ENCODE measurements at regions not wholly inside any gene's neighbourhood (a gene's known extent, or its start where the extent isn't known, plus 50 kb on each side); places are given as distances from the start of the nearest gene placed in this dataset.

DNA sequence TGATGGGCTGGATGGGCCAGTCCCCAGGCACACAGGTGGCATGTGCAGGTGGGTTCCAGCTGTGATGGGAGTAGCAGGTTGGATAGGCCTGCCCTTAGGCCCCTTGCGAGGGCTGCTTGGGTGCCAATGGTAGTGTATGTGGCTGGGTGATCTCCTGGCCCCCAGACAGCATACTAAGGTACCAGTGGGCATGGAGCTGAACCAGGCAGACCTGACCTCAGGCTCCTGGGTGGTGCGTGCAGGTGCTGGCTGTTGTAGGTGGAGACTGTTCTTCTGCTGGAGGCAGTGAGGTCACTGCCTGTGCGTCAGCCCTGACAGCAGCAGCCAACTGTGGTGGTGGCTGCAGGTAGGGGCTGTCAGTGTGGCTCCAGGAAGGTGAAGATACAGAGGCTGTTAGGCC lies 384.7 kb downstream of the ANKRD7 start:
- Histone ChIP-seq H3K4me1 (ENCODE audit: control insufficient read depth, insufficient read depth, low read length) (no peaks in the 10 kb centered on the region), H3K9me3 (ENCODE audit: control insufficient read depth, low read depth, low read length) (no peaks in the 10 kb centered on the region), H3K27me3 (ENCODE audit: control insufficient read depth, insufficient read depth, low read length) (no peaks in the 10 kb centered on the region), H3K27ac (ENCODE audit: low read length) (no peak overlapping the region), H3K4me3 (ENCODE audit: low read length) (no peak overlapping the region), H3K36me3 (ENCODE audit: control insufficient read depth, insufficient read depth, low read length) (no peaks in the 10 kb centered on the region)
- no peak for DNase-seq
- no CpG with 5 or more reads among the region's 3 CpGs for WGBS (ENCODE audit: insufficient coverage, low lambda C conversion rate)

DNA sequence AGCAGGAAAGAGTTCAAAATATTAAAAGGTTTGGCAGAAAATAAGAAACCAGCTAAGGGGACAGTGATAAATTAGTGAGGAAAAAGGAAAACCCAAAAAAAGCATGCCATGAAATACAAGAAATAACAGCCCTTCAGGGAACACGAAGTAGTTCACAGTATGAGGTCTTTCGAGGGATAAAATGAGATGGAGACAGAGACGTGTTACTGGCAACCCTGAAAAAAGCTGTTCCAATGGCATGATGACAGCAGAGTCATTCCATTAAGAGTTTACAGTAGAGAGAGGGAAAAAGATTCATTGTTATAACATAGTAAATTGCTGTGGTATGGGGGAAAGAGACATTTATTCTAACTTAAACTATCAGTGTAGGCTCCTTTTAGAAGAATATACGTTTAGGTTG lies 391.2 kb downstream of the ANKRD7 start:
- H3K4me3 ChIP-seq (ENCODE audit: low read length), result no peak overlapping the region
- H3K27ac ChIP-seq (ENCODE audit: low read length), result no peak overlapping the region
- no peaks in the 10 kb centered on the region for H3K36me3 ChIP-seq (ENCODE audit: control insufficient read depth, insufficient read depth, low read length)
- no peaks in the 10 kb centered on the region for H3K4me1 ChIP-seq (ENCODE audit: control insufficient read depth, insufficient read depth, low read length)
- DNase-seq, result no peak
- H3K9me3 ChIP-seq (ENCODE audit: control insufficient read depth, low read depth, low read length), result no peaks in the 10 kb centered on the region
- no CpG with 5 or more reads among the region's 4 CpGs for WGBS (ENCODE audit: insufficient coverage, low lambda C conversion rate)
- H3K27me3 ChIP-seq (ENCODE audit: control insufficient read depth, insufficient read depth, low read length), result no peaks in the 10 kb centered on the region

DNA sequence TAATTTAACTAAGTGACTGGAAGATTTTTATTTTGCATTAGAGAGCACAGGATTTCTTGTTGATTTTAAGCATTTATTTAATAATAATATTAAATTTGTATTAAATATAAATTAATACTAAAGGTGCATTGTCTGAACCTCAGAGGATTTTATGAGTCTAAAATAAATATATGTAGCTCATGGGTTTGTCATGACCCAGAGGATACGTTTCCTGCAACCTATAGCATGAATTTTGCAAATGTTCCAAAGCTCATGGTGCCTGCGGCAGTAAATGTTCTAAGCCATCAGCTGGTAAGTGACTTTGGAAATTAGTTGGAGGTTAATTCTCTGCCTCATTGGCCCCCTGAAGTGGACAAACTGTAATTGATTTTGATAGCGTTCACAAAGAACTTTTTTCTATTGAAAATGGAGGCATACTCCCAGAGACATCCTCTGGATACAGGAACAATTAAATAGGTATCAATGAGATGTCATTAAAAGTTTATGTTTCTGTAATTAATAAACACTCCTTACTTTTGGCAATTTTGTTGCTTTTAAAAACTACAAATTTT lies 397.4 kb downstream of the ANKRD7 start:
- H3K4me1 ChIP-seq (ENCODE audit: control insufficient read depth, insufficient read depth, low read length), result no peaks in the 10 kb centered on the region
- WGBS (ENCODE audit: insufficient coverage, low lambda C conversion rate), result 100% methylated on average over 1 of the region's 3 CpGs

DNA sequence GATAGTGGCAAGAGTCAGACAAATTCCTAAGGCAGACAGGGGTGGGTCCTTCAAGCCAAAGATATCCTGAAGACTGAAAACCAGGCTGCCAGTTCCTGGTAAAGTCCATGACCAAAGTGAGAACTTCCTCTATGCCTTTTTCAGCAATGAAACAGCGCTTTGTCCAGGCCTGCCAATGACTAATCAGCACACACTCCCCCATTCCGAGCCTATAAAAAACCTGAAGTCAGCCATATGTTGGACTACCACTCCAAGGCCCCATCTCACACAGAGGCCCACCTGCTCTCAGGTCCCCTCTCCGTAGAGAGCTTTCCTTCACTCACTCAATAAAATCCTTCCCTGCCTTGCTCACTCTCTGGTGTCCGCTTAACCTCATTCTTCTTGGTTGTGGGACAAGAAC lies 402.2 kb downstream of the ANKRD7 start:
- WGBS (ENCODE audit: insufficient coverage, low lambda C conversion rate), result no CpG with 5 or more reads among the region's 4 CpGs
- H3K36me3 ChIP-seq (ENCODE audit: control insufficient read depth, insufficient read depth, low read length), result no peaks in the 10 kb centered on the region
- no peaks in the 10 kb centered on the region for H3K27me3 ChIP-seq (ENCODE audit: control insufficient read depth, insufficient read depth, low read length)
- no peaks in the 10 kb centered on the region for H3K4me1 ChIP-seq (ENCODE audit: control insufficient read depth, insufficient read depth, low read length)
- peaks cover 2% of the 10 kb centered on the region for H3K9me3 ChIP-seq (ENCODE audit: control insufficient read depth, low read depth, low read length)
- H3K4me3 ChIP-seq (ENCODE audit: low read length), result no peak overlapping the region
- DNase-seq, result no peak
- H3K27ac ChIP-seq (ENCODE audit: low read length), result no peak overlapping the region

More for the DNA sequence above, 397.4 kb downstream of the ANKRD7 start:
- H3K9me3 ChIP-seq (ENCODE audit: control insufficient read depth, low read depth, low read length), result no peaks in the 10 kb centered on the region
- no peaks in the 10 kb centered on the region for H3K27me3 ChIP-seq (ENCODE audit: control insufficient read depth, insufficient read depth, low read length)
- H3K36me3 ChIP-seq (ENCODE audit: control insufficient read depth, insufficient read depth, low read length), result no peaks in the 10 kb centered on the region
- DNase-seq, result no peak
- H3K4me3 ChIP-seq (ENCODE audit: low read length), result no peak overlapping the region
- H3K27ac ChIP-seq (ENCODE audit: low read length), result no peak overlapping the region

DNA sequence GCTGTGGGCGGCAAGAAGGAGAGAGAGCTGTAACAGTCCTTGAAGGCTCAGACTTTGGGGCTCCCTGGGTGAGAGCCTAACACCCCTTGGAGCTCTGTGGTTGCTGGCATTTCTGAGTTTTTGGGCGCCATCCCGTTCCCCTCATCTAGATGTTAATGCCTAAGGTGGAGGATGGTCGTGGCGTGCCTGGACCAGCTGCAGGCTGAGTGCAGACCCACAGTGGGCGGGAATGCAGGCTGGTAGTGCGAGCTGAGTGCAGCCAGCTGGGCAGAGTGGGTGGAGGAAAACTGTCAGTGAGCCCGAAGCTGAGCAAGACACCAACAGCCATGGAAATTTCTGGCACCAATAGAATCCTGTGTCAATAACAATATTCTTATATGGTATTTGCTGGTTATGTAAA lies 403.0 kb downstream of the ANKRD7 start:
- H3K4me3 ChIP-seq (ENCODE audit: low read length), result no peak overlapping the region
- no CpG with 5 or more reads among the region's 8 CpGs for whole genome bisulfite sequencing (ENCODE audit: insufficient coverage, low lambda C conversion rate)
- H3K27me3 ChIP-seq (ENCODE audit: control insufficient read depth, insufficient read depth, low read length), result no peaks in the 10 kb centered on the region
- no peak overlapping the region for H3K27ac ChIP-seq (ENCODE audit: low read length)
- H3K4me1 ChIP-seq (ENCODE audit: control insufficient read depth, insufficient read depth, low read length), result no peaks in the 10 kb centered on the region
- H3K9me3 ChIP-seq (ENCODE audit: control insufficient read depth, low read depth, low read length), result peaks cover 2% of the 10 kb centered on the region
- no peaks in the 10 kb centered on the region for H3K36me3 ChIP-seq (ENCODE audit: control insufficient read depth, insufficient read depth, low read length)
- no peak for DNase-seq

DNA sequence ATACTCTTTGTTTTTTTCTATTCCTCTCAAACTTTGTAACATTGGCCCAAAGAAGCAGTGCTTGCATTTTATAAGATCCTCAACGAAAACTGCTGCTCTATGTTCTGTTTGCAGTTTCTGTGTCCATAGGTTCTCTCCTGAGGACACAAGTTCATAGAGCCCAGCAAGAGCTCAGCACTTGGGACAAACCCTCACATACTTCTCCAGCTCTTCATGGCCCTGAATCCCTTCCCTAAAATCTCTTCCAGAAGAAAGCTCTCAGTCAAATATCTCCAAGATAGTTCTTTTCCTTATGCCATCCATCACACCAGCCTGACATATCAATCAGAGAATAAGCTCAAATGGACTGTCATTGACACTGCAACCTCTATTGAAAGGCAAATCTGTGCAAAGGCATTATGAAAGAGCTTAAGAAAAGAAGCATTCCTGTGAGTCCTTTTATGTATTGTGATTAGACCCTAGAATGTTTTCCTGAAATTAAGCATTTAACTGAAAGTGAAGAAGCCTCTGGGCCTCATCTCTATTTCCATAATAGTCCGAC lies 405.5 kb downstream of the ANKRD7 start:
- Histone ChIP-seq H3K4me3 (ENCODE audit: low read length) (no peak overlapping the region), H3K27ac (ENCODE audit: low read length) (no peak overlapping the region), H3K9me3 (ENCODE audit: control insufficient read depth, low read depth, low read length) (peaks cover 2% of the 10 kb centered on the region), H3K36me3 (ENCODE audit: control insufficient read depth, insufficient read depth, low read length) (no peaks in the 10 kb centered on the region), H3K4me1 (ENCODE audit: control insufficient read depth, insufficient read depth, low read length) (no peaks in the 10 kb centered on the region), H3K27me3 (ENCODE audit: control insufficient read depth, insufficient read depth, low read length) (no peaks in the 10 kb centered on the region)
- WGBS (ENCODE audit: insufficient coverage, low lambda C conversion rate), result 80% methylated on average over 1 of the region's 2 CpGs
- no peak for DNase-seq

DNA sequence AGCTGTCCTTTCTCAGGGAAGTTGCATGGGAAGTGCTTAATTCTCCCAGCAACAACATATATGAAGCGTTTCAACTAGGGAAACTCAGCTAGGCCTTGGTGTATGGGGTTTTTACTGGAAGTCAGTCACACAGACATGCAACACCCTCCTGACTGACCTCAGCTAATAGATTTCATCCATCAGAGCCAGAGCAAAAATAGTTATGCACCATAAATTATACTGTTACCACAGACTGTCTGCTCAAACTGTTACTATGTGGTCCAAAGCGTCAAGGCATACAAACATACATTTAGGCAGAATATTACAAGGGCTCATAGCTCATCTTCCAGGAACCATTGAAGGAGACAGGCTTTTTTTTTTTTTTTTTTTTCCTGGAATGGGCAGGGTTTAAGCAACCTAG lies 417.9 kb downstream of the ANKRD7 start:
- Histone ChIP-seq H3K27ac (ENCODE audit: low read length) (no peak overlapping the region), H3K4me1 (ENCODE audit: control insufficient read depth, insufficient read depth, low read length) (no peaks in the 10 kb centered on the region), H3K4me3 (ENCODE audit: low read length) (no peak overlapping the region), H3K36me3 (ENCODE audit: control insufficient read depth, insufficient read depth, low read length) (no peaks in the 10 kb centered on the region), H3K9me3 (ENCODE audit: control insufficient read depth, low read depth, low read length) (no peaks in the 10 kb centered on the region), H3K27me3 (ENCODE audit: control insufficient read depth, insufficient read depth, low read length) (no peaks in the 10 kb centered on the region)
- WGBS (ENCODE audit: insufficient coverage, low lambda C conversion rate), result no CpG with 5 or more reads among the region's 2 CpGs
- no peak for DNase-seq

DNA sequence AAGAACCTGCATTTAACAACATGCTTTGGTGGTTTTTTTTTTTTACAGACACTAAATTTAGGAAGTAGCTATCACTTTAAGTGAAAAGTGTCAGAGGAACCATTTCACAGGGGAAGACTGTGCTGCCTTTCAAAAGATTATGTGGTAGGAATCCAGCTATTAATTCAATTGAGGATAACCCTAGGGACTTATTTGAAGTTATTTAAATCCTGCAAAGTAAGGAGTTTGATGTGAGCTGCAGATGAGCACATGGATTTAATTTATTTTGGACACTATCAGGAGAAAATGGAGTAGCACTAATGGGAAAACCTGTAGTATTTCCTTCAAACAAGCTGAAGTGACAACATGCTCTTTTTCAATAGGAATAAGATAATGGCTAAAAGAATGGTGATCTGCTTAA lies 419.8 kb downstream of the ANKRD7 start:
- DNase-seq, result no peak
- Histone ChIP-seq H3K4me3 (ENCODE audit: low read length) (no peak overlapping the region), H3K36me3 (ENCODE audit: control insufficient read depth, insufficient read depth, low read length) (no peaks in the 10 kb centered on the region), H3K27ac (ENCODE audit: low read length) (no peak overlapping the region), H3K9me3 (ENCODE audit: control insufficient read depth, low read depth, low read length) (no peaks in the 10 kb centered on the region), H3K27me3 (ENCODE audit: control insufficient read depth, insufficient read depth, low read length) (no peaks in the 10 kb centered on the region), H3K4me1 (ENCODE audit: control insufficient read depth, insufficient read depth, low read length) (no peaks in the 10 kb centered on the region)

DNA sequence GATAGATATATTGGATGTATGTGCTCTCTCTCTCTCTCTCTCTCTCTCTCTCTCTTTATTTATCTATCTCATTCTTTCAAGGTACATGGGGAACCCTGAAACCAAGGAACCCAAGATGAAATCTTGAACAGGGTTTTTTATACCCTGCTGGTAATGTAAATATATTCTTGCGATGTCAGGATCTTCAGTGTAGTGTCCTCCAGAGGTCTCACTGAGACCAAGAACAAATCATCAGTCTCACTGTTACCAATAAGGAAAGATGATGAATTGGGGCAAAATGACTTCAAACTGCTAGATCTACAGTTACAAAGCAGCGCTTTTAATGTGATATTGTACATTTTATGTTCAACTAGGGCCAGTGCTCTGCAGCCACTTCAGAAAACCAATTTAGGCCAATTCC lies 423.5 kb downstream of the ANKRD7 start:
- H3K27me3 ChIP-seq (ENCODE audit: control insufficient read depth, insufficient read depth, low read length), result no peaks in the 10 kb centered on the region
- H3K4me1 ChIP-seq (ENCODE audit: control insufficient read depth, insufficient read depth, low read length), result no peaks in the 10 kb centered on the region
- no peak overlapping the region for H3K27ac ChIP-seq (ENCODE audit: low read length)
- no peaks in the 10 kb centered on the region for H3K9me3 ChIP-seq (ENCODE audit: control insufficient read depth, low read depth, low read length)
- WGBS (ENCODE audit: insufficient coverage, low lambda C conversion rate), result no CpG with 5 or more reads among the region's 2 CpGs
- DNase-seq, result no peak
- no peak overlapping the region for H3K4me3 ChIP-seq (ENCODE audit: low read length)
- no peaks in the 10 kb centered on the region for H3K36me3 ChIP-seq (ENCODE audit: control insufficient read depth, insufficient read depth, low read length)

DNA sequence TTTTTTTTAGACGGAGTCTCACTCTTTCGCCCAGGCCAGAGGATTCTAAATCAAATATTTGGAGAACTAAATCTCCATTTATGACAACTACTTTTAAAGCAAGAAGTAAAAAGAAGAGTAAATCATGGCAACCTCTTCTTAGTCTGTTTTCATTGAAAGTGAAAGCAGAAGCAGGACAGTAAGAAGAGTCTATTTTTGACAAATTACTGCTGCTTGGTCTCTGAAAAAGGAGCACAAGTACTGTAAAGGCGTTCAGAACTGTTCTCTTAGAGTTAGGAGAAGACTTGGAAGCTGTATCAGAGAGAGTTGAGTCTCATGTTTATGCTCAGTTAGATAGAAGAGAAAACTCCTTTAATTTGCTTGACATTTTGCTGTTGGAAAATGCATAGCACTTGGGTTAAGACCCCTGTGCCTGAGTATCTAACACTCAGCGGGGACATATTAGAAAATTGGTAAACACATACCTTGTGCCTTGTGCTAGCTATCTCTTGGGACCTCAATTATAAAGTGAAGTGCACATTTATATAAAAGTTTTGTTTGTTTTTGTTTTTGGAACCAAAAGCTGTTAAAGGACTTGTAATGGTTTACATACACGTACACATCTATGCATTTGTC lies 433.0 kb downstream of the ANKRD7 start:
- Histone ChIP-seq H3K4me1 (ENCODE audit: control insufficient read depth, insufficient read depth, low read length) (no peaks in the 10 kb centered on the region), H3K27ac (ENCODE audit: low read length) (no peak overlapping the region), H3K27me3 (ENCODE audit: control insufficient read depth, insufficient read depth, low read length) (no peaks in the 10 kb centered on the region), H3K36me3 (ENCODE audit: control insufficient read depth, insufficient read depth, low read length) (no peaks in the 10 kb centered on the region), H3K4me3 (ENCODE audit: low read length) (no peak overlapping the region), H3K9me3 (ENCODE audit: control insufficient read depth, low read depth, low read length) (no peaks in the 10 kb centered on the region)
- WGBS (ENCODE audit: insufficient coverage, low lambda C conversion rate), result 57% methylated on average over 4 of the region's 5 CpGs
- DNase-seq, result no peak

DNA sequence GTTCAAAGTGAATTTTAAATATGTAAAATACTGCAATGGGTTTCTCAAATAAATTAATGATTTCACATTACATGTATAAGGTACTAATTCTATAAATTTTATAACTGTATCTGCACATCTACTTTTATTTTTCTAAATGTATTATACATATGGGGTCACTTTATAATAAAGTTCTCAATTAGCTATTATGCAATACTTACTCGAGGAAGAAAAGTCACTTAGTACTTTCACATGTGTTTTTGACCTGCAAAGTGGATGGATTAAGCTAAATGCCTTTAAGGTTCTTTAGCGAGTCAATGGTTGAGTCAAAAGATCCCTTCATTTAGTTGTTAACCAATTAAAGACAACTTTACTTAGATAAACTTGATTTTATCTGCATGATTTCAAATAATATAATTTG lies 437.8 kb downstream of the ANKRD7 start:
- no peak overlapping the region for H3K27ac ChIP-seq (ENCODE audit: low read length)
- 100% methylated on average over 1 of the region's 2 CpGs for WGBS (ENCODE audit: insufficient coverage, low lambda C conversion rate)
- H3K9me3 ChIP-seq (ENCODE audit: control insufficient read depth, low read depth, low read length), result no peaks in the 10 kb centered on the region

More for the DNA sequence above, 437.8 kb downstream of the ANKRD7 start:
- H3K4me3 ChIP-seq (ENCODE audit: low read length), result no peak overlapping the region
- no peak for DNase-seq
- H3K4me1 ChIP-seq (ENCODE audit: control insufficient read depth, insufficient read depth, low read length), result no peaks in the 10 kb centered on the region
- no peaks in the 10 kb centered on the region for H3K27me3 ChIP-seq (ENCODE audit: control insufficient read depth, insufficient read depth, low read length)
- H3K36me3 ChIP-seq (ENCODE audit: control insufficient read depth, insufficient read depth, low read length), result no peaks in the 10 kb centered on the region

Measured in large intestine (tissue), 3 donors.